Stomach (tissue), 8 donors: ENCODE measurements at regions not wholly inside any gene's neighbourhood (a gene's known extent, or its start where the extent isn't known, plus 50 kb on each side); places are given as distances from the start of the nearest gene placed in this dataset.

ENCODE experiments used
- DNase-seq, 2 donors: peaks; one replicate each; pipeline versions ENCODE4 v3.0.0 to v3.0.0-alpha.2; 2013 to 2019
- H3K27ac ChIP-seq, 5 donors: fragments of 200-600 bp in 4 of 5; sonication (generic) in 4 of 5; one replicate each; pipeline ENCODE4 v1.5.1; 2013 to 2019; ENCODE audit warnings: mild to moderate bottlenecking in 1 of 5, moderate library complexity in 1 of 5
- H3K27me3 ChIP-seq, 3 donors: fragments of 200-600 bp; sonication (generic); one replicate each; pipeline ENCODE4 v1.5.1; 2017 to 2019; ENCODE audit warnings: mixed run types in 1 of 3
- H3K36me3 ChIP-seq, 4 donors: fragments of 200-600 bp; sonication (generic); 1 replicate in 3 of 4; 2 replicates in 1 of 4; pipeline ENCODE4 v1.5.1; 2016 to 2019
- H3K4me1 ChIP-seq, 4 donors: fragments of 200-600 bp; sonication (generic); one replicate each; pipeline ENCODE4 v1.5.1; 2016 to 2019
- H3K4me3 ChIP-seq, 4 donors: fragments of 200-600 bp; sonication (generic) in 3 of 4; one replicate each; pipeline ENCODE4 v1.5.1; 2016 to 2019; ENCODE audit warnings: mild to moderate bottlenecking in 1 of 4
- H3K9me3 ChIP-seq, 4 donors: fragments of 200-600 bp; sonication (generic); one replicate each; pipeline ENCODE4 v1.5.1; 2016 to 2019
- CTCF ChIP-seq, 7 experiments: fragments of 450-650 bp in 4 of 7; fragments of 200-600 bp in 3 of 7; sonication (generic) in 3 of 7; IDR thresholded peaks; one replicate each; pipeline ENCODE4 v1.5.1; 2016 to 2019; ENCODE audit warnings: antibody characterized with exemption in 7 of 7, control low read depth in 2 of 7, mild to moderate bottlenecking in 1 of 7
- EP300 ChIP-seq: sonication (generic); formaldehyde crosslinking; IDR thresholded peaks from one replicate; pipeline ENCODE4 v1.6.1; 2017; ENCODE audit warnings: antibody characterized with exemption
- POLR2A ChIP-seq, 4 donors: fragments of 450-650 bp; IDR thresholded peaks; one replicate each; pipeline ENCODE4 v1.6.1; 2016; ENCODE audit warnings: antibody characterized with exemption in 4 of 4, control low read depth in 2 of 4, mild to moderate bottlenecking in 1 of 4, moderate library complexity in 1 of 4
- POLR2AphosphoS5 ChIP-seq, 3 donors: sonication (generic); formaldehyde crosslinking; IDR thresholded peaks; one replicate each; pipeline ENCODE4 v1.6.1; 2016; ENCODE audit warnings: antibody characterized with exemption in 3 of 3
- WGBS, 5 donors: extraction: QIAGEN DNeasy Blood & Tissue Kit in 3 of 5; methylation state at CpG; one replicate each; pipeline versions ENCODE4 v1.1.5 to v1.1.7; 2013 to 2018; 5-methylcytosine and 5-hydroxymethylcytosine counted together
- intact Hi-C: fragments of 100-400 bp; cut with DNase I; formaldehyde crosslinking; loops from one replicate; pipeline ENCODE4 v1.15.1; 2023; ENCODE audit warnings: low total_unique reads
- donor health status: healthy with polysubstance abuse.
- donor health status: Bipolar disorder and iron deficiency.
- donor health status: healthy.

DNA sequence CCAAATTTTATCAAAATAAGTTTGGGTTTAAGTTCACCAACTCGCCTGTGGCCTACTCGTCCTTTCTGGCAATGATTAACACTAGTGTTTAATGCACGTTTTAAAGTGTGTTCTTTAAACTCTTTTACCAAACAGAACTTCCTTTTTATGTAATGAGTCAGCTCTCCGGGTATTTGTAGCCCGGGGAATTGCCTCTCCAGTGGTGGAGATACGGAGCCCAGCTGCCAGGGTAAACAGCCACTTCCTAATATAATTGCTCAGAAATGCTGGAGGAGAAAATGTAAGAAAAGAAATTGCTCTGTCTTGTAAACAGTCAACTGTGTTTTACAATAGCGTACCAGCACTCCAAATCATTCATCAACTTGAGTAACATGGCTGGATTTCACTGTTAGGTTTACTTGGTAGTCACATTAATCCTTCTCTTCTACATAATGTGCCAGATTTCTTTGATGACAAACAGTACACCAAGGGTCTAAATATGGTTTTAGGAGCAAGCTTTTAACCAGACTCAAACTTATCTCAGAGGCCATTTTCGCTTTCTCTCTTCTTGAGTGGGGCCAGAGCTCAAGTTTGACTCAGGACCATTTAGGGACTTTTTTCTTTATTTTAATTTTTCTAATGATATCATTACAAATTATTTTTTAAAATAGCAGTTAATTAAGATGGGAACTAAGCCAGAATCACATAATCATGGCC is 101.2 kb upstream of the SLC38A2 start:
- Histone ChIP-seq H3K9me3 (no peaks in the 10 kb centered on the region), H3K27ac (peak overlapping the region; percentile 81 to 87 (median 85)), H3K4me3 (peak overlapping the region in 1 of 4 donors; percentile 15), H3K36me3 (no peaks in the 10 kb centered on the region), H3K27me3 (no peaks in the 10 kb centered on the region), H3K4me1 (peaks cover 21 to 49% (median 32%) of the 10 kb centered on the region in 4 donors)
- TF ChIP-seq POLR2A (IDR thresholded peaks at IDR 0.05) (no peak), POLR2AphosphoS5 (IDR thresholded peaks at IDR 0.05) (peak; percentile 55 to 83 (median 57)), CTCF (IDR thresholded peaks at IDR 0.05) (no peak)
- intact Hi-C loops, result no loop called here
- 5 to 9% (median 7%) methylated on average over 8 of the region's 8 CpGs for WGBS, 5 donors
- peak; percentile 71 to 83 for DNase-seq

- Histone ChIP-seq H3K27me3 (no peaks in the 10 kb centered on the region), H3K27ac (peak overlapping the region in 4 of 5 donors; percentile 81 to 87 (median 86)), H3K4me3 (peak overlapping the region in 1 of 4 donors; percentile 15), H3K9me3 (no peaks in the 10 kb centered on the region), H3K4me1 (peaks cover 21 to 56% (median 32%) of the 10 kb centered on the region in 4 donors), H3K36me3 (no peaks in the 10 kb centered on the region)
- 18 to 30% (median 23%) methylated on average over 4 of the region's 4 CpGs for whole genome bisulfite sequencing, 5 donors
- intact Hi-C loops, result no loop called here
- TF ChIP-seq POLR2AphosphoS5 (IDR thresholded peaks at IDR 0.05) (no peak), POLR2A (IDR thresholded peaks at IDR 0.05) (no peak), EP300 (no peak), CTCF (IDR thresholded peaks at IDR 0.05) (no peak)
- DNase-seq, result peak in 1 of 2 donors; percentile 76
Observed at GRCh38 chr12:46472893-46473633, 100.5 kb upstream of the SLC38A2 start.

GRCh38 chr12:46472144-46472705 is 99.7 kb upstream of the SLC38A2 start:
- Histone ChIP-seq H3K4me1 (peaks cover 21 to 59% (median 32%) of the 10 kb centered on the region in 4 donors), H3K9me3 (no peaks in the 10 kb centered on the region), H3K36me3 (no peaks in the 10 kb centered on the region), H3K4me3 (no peak overlapping the region), H3K27me3 (no peaks in the 10 kb centered on the region), H3K27ac (peak overlapping the region in 4 of 5 donors; percentile 81 to 87 (median 86))
- no peak for DNase-seq
- 42 to 69% (median 58%) methylated on average over 5 of the region's 5 CpGs for WGBS, 5 donors
- TF ChIP-seq EP300 (no peak), POLR2AphosphoS5 (IDR thresholded peaks at IDR 0.05) (no peak), CTCF (IDR thresholded peaks at IDR 0.05) (no peak), POLR2A (IDR thresholded peaks at IDR 0.05) (no peak)
- intact Hi-C loops, result no loop called here

- H3K36me3 ChIP-seq, result no peaks in the 10 kb centered on the region
- intact Hi-C loops, result no loop called here
- WGBS, 5 donors, result 75 to 79% (median 78%) methylated on average over 2 of the region's 2 CpGs
- H3K27ac ChIP-seq, result peak overlapping the region in 1 of 5 donors; percentile 3
- TF ChIP-seq EP300 (no peak), CTCF (IDR thresholded peaks at IDR 0.05) (no peak), POLR2AphosphoS5 (IDR thresholded peaks at IDR 0.05) (no peak), POLR2A (IDR thresholded peaks at IDR 0.05) (no peak)
- H3K4me3 ChIP-seq, result no peak overlapping the region
- H3K4me1 ChIP-seq, result peaks cover 21 to 59% (median 32%) of the 10 kb centered on the region in 4 donors
- H3K27me3 ChIP-seq, result no peaks in the 10 kb centered on the region
- no peaks in the 10 kb centered on the region for H3K9me3 ChIP-seq
- no peak for DNase-seq
Observed at GRCh38 chr12:46471404-46471803, 98.8 kb upstream of the SLC38A2 start.
